Inferior parietal cortex (tissue), 1 donor: ENCODE measurements at regions not wholly inside any gene's neighbourhood (a gene's known extent, or its start where the extent isn't known, plus 50 kb on each side); places are given as distances from the start of the nearest gene placed in this dataset.
"Not testable (repeated sequence)": the region's sequence is repeated elsewhere in the genome, so short reads cannot be mapped to it uniquely, and the experiment has no call there.

Experiments
- DNase-seq: peaks from one replicate; pipeline ENCODE4 v3.0.0-alpha.2; 2016; ENCODE audit errors: extremely low spot score

- no peak for DNase-seq
These were observed 979.3 kb downstream of the GLUD2 start for GRCh38 chrX:122026665-122027064.

- DNase-seq, result no peak
These were observed 998.8 kb downstream of the GLUD2 start for GRCh38 chrX:122046226-122046625.

GRCh38 chrX:122046815-122047214 is 999.4 kb downstream of the GLUD2 start:
- DNase-seq, result no peak

GRCh38 chrX:122047261-122047660 is 999.9 kb downstream of the GLUD2 start:
- no peak for DNase-seq

- DNase-seq, result no peak
These were observed 1008.0 kb downstream of the GLUD2 start for GRCh38 chrX:122055460-122055859.

- no peak for DNase-seq
These were observed 1008.7 kb downstream of the GLUD2 start for GRCh38 chrX:122055979-122056715.

- DNase-seq, result no peak
These were observed 1028.8 kb downstream of the GLUD2 start for GRCh38 chrX:122076241-122076640.

GRCh38 chrX:122078079-122078478 is 1030.7 kb downstream of the GLUD2 start:
- no peak for DNase-seq

- DNase-seq, result peak; percentile 2
These were observed 1039.9 kb downstream of the GLUD2 start for GRCh38 chrX:122087341-122087740.

GRCh38 chrX:122091571-122091970 is 1044.2 kb downstream of the GLUD2 start:
- DNase-seq, result no peak

- DNase-seq, result no peak
These were observed 1045.0 kb downstream of the GLUD2 start for GRCh38 chrX:122092360-122092759.

- DNase-seq, result no peak
These were observed 1045.6 kb downstream of the GLUD2 start for GRCh38 chrX:122092978-122093377.

GRCh38 chrX:122094611-122095010 is 1047.2 kb downstream of the GLUD2 start:
- DNase-seq, result no peak

- DNase-seq, result no peak
These were observed 1066.0 kb downstream of the GLUD2 start for GRCh38 chrX:122113376-122113775.

GRCh38 chrX:122113896-122114295 is 1066.5 kb downstream of the GLUD2 start:
- no peak for DNase-seq

GRCh38 chrX:122115604-122116003 is 1068.2 kb downstream of the GLUD2 start:
- DNase-seq, result no peak

- DNase-seq, result no peak
These were observed 1064.7 kb upstream of the GRIA3 start for GRCh38 chrX:122119361-122119760.

GRCh38 chrX:122122274-122122673 is 1061.8 kb upstream of the GRIA3 start:
- no peak for DNase-seq

- no peak for DNase-seq
These were observed 1050.6 kb upstream of the GRIA3 start for GRCh38 chrX:122133478-122133877.

GRCh38 chrX:122134291-122134690 is 1049.8 kb upstream of the GRIA3 start:
- DNase-seq, result no peak

- no peak for DNase-seq
These were observed 1049.0 kb upstream of the GRIA3 start for GRCh38 chrX:122135070-122135469.

GRCh38 chrX:122140219-122140618 is 1043.9 kb upstream of the GRIA3 start:
- DNase-seq, result not testable (repeated sequence)

GRCh38 chrX:122154019-122154418 is 1030.1 kb upstream of the GRIA3 start:
- no peak for DNase-seq

GRCh38 chrX:122168241-122168640 is 1015.8 kb upstream of the GRIA3 start:
- no peak for DNase-seq
